Cardiac septum (tissue), 1 donor: ENCODE measurements at regions not wholly inside any gene's neighbourhood (a gene's known extent, or its start where the extent isn't known, plus 50 kb on each side); places are given as distances from the start of the nearest gene placed in this dataset.
"Not testable (repeated sequence)": the region's sequence is repeated elsewhere in the genome, so short reads cannot be mapped to it uniquely, and the experiment has no call there.

Experiments
- DNase-seq: peaks from one replicate; pipeline ENCODE4 v3.0.0-alpha.2; 2020; ENCODE audit warnings: low spot score
- intact Hi-C: fragments of 100-400 bp; cut with DNase I; formaldehyde crosslinking; loops from one replicate; pipeline ENCODE4 v1.14.0; 2022
- donor health status: DM: no; HTN: no; CAD: no.

- DNase-seq, result no peak
- intact Hi-C loops, result no loop called here
Observed at GRCh38 chr17:69655902-69656301, 241.4 kb downstream of the MAP2K6 start.

GRCh38 chr17:69669441-69670178, 255.1 kb downstream of the MAP2K6 start:
- intact Hi-C loops, result no loop called here
- no peak for DNase-seq

GRCh38 chr17:69672924-69673323, 258.4 kb downstream of the MAP2K6 start:
- no peak for DNase-seq
- intact Hi-C loops, result no loop called here

GRCh38 chr17:69677130-69677529, 262.6 kb downstream of the MAP2K6 start:
- intact Hi-C loops, result no loop called here
- no peak for DNase-seq

- DNase-seq, result no peak
- intact Hi-C loops, result no loop called here
Observed at GRCh38 chr17:69678206-69678605, 263.7 kb downstream of the MAP2K6 start.

GRCh38 chr17:69679829-69680228, 265.3 kb downstream of the MAP2K6 start:
- intact Hi-C loops, result no loop called here

GRCh38 chr17:69684251-69684650, 269.8 kb downstream of the MAP2K6 start:
- intact Hi-C loops, result no loop called here
- DNase-seq, result no peak

More at GRCh38 chr17:69679829-69680228, 265.3 kb downstream of the MAP2K6 start:
- DNase-seq, result no peak

- intact Hi-C loops, DNase-seq: not testable (repeated sequence)
Observed at GRCh38 chr17:69685150-69685549, 270.7 kb downstream of the MAP2K6 start.

- intact Hi-C loops, result no loop called here
- no peak for DNase-seq
Observed at GRCh38 chr17:69690531-69690930, 276.0 kb downstream of the MAP2K6 start.

GRCh38 chr17:69692171-69692570, 277.7 kb downstream of the MAP2K6 start:
- intact Hi-C loops, result no loop called here
- no peak for DNase-seq

GRCh38 chr17:69695646-69696045, 281.1 kb downstream of the MAP2K6 start:
- intact Hi-C loops, result no loop called here
- no peak for DNase-seq

- intact Hi-C loops, result no loop called here
- no peak for DNase-seq
Observed at GRCh38 chr17:69696650-69697049, 282.2 kb downstream of the MAP2K6 start.

GRCh38 chr17:69698352-69698751, 283.9 kb downstream of the MAP2K6 start:
- intact Hi-C loops, DNase-seq: not testable (repeated sequence)

- intact Hi-C loops, result no loop called here
- no peak for DNase-seq
Observed at GRCh38 chr17:69702078-69702477, 287.6 kb downstream of the MAP2K6 start.

- no peak for DNase-seq
- intact Hi-C loops, result no loop called here
Observed at GRCh38 chr17:69703751-69704150, 289.3 kb downstream of the MAP2K6 start.

- intact Hi-C loops, result no loop called here
Observed at GRCh38 chr17:69704935-69705334, 290.4 kb downstream of the MAP2K6 start.

GRCh38 chr17:69706127-69706526, 291.6 kb downstream of the MAP2K6 start:
- intact Hi-C loops, result no loop called here
- no peak for DNase-seq

More at GRCh38 chr17:69704935-69705334, 290.4 kb downstream of the MAP2K6 start:
- DNase-seq, result no peak

GRCh38 chr17:69709441-69709840, 294.9 kb downstream of the MAP2K6 start:
- intact Hi-C loops, result no loop called here
- DNase-seq, result no peak

- DNase-seq, result no peak
- intact Hi-C loops, result no loop called here
Observed at GRCh38 chr17:69710926-69711325, 296.4 kb downstream of the MAP2K6 start.

GRCh38 chr17:69711541-69711940, 297.0 kb downstream of the MAP2K6 start:
- DNase-seq, result no peak
- intact Hi-C loops, result no loop called here

- no peak for DNase-seq
- intact Hi-C loops, result no loop called here
Observed at GRCh38 chr17:69712801-69713311, 298.4 kb downstream of the MAP2K6 start.

GRCh38 chr17:69713815-69714214, 299.3 kb downstream of the MAP2K6 start:
- intact Hi-C loops, result no loop called here
- DNase-seq, result no peak
